Natural killer cell (primary cell): ENCODE measurements at regions not wholly inside any gene's neighbourhood (a gene's known extent, or its start where the extent isn't known, plus 50 kb on each side); places are given as distances from the start of the nearest gene placed in this dataset.

Source experiments
- ATAC-seq, 3 donors: fragments of 150-1000 bp in 2 of 3; fragments of 200-7000 bp in 1 of 3; cut with Tn5 transposase; 1 replicate in 1 of 3; 2 replicates in 2 of 3; pipeline ENCODE4 v1.10.0; 2021; ENCODE audit warnings: mild to moderate bottlenecking in 2 of 3, moderate library complexity in 2 of 3
- DNase-seq, 2 donors: peaks; one replicate each; pipeline versions ENCODE4 v3.0.0 to v3.0.0-alpha.2; 2013 to 2021; ENCODE audit warnings: mixed read lengths in 1 of 2
- H3K27ac ChIP-seq: one replicate; pipeline ENCODE4 v1.5.1; 2013; ENCODE audit warnings: mild to moderate bottlenecking, low read length
- H3K27me3 ChIP-seq: one replicate; pipeline ENCODE4 v1.6.1; 2013; ENCODE audit warnings: low read length; ENCODE audit not compliant: control insufficient read depth, insufficient read depth
- H3K36me3 ChIP-seq: one replicate; pipeline ENCODE4 v1.6.1; 2013; ENCODE audit warnings: low read length; ENCODE audit not compliant: control insufficient read depth, insufficient read depth
- H3K4me1 ChIP-seq: one replicate; pipeline ENCODE4 v1.6.1; 2013; ENCODE audit warnings: low read length; ENCODE audit not compliant: control insufficient read depth, insufficient read depth
- H3K4me3 ChIP-seq: one replicate; pipeline ENCODE4 v1.5.1; 2013; ENCODE audit warnings: low read length
- H3K9me3 ChIP-seq: one replicate; pipeline ENCODE4 v1.6.1; 2013; ENCODE audit warnings: low read length; ENCODE audit not compliant: control insufficient read depth, insufficient read depth
- H3K27ac Mint-ChIP-seq, 2 donors: one replicate each; pipeline ENCODE4 v1.8.0; 2022; ENCODE audit warnings: mild to moderate bottlenecking in 2 of 2, mixed read lengths in 2 of 2, moderate library complexity in 1 of 2
- H3K27me3 Mint-ChIP-seq, 2 donors: one replicate each; pipeline ENCODE4 v1.8.0; 2022; ENCODE audit warnings: low read depth in 2 of 2, mixed read lengths in 2 of 2
- H3K36me3 Mint-ChIP-seq: one replicate; pipeline ENCODE4 v1.8.0; 2022; ENCODE audit warnings: mixed read lengths
- H3K4me1 Mint-ChIP-seq, 2 donors: one replicate each; pipeline ENCODE4 v1.8.0; 2022; ENCODE audit warnings: mixed read lengths in 2 of 2
- H3K4me3 Mint-ChIP-seq: one replicate; pipeline ENCODE4 v1.8.0; 2022; ENCODE audit warnings: mild to moderate bottlenecking, moderate library complexity, mixed read lengths
- H3K9me3 Mint-ChIP-seq, 2 donors: one replicate each; pipeline ENCODE4 v1.8.0; 2022; ENCODE audit warnings: mixed read lengths in 2 of 2
- WGBS: methylation state at CpG from one replicate; pipeline ENCODE4 v1.1.7; 2013; ENCODE audit warnings: missing lambda C conversion rate; ENCODE audit not compliant: insufficient coverage; 5-methylcytosine and 5-hydroxymethylcytosine counted together
- intact Hi-C: fragments of 100-400 bp; cut with micrococcal nuclease; formaldehyde crosslinking; loops from one replicate; pipeline ENCODE4 v1.14.2; 2022
- TF ChIP-seq, protein P1 (sequence below): fragments of 200-600 bp; IDR thresholded peaks from one replicate; pipeline ENCODE4 v1.8.0; 2022; ENCODE audit warnings: antibody characterized with exemption

DNA sequence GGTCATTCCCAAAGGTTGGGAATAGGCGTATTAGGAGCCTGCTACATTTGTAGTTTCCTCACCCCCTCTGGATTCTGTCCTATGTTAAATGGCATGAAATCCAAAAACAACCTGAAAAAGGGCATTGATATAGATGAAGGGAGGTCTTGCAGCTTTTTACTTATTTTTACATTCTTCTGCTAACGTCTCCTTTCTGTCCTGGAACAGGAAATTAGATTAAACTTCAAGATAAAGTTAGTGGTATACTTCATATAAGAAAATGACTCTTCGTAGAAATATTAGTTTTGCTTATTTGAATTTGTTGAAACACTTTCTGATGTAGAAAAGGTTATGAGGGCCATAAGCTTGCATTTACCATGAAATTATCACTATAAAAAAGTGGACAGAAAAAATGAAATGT is 694.5 kb downstream of the ADCYAP1 start:
- TF ChIP-seq, protein P1, sequence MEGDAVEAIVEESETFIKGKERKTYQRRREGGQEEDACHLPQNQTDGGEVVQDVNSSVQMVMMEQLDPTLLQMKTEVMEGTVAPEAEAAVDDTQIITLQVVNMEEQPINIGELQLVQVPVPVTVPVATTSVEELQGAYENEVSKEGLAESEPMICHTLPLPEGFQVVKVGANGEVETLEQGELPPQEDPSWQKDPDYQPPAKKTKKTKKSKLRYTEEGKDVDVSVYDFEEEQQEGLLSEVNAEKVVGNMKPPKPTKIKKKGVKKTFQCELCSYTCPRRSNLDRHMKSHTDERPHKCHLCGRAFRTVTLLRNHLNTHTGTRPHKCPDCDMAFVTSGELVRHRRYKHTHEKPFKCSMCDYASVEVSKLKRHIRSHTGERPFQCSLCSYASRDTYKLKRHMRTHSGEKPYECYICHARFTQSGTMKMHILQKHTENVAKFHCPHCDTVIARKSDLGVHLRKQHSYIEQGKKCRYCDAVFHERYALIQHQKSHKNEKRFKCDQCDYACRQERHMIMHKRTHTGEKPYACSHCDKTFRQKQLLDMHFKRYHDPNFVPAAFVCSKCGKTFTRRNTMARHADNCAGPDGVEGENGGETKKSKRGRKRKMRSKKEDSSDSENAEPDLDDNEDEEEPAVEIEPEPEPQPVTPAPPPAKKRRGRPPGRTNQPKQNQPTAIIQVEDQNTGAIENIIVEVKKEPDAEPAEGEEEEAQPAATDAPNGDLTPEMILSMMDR = no peak
- no peaks in the 10 kb centered on the region for H3K4me1 Mint-ChIP-seq
- Histone ChIP-seq H3K27ac (no peak overlapping the region), H3K9me3 (no peaks in the 10 kb centered on the region), H3K4me1 (no peaks in the 10 kb centered on the region), H3K36me3 (no peaks in the 10 kb centered on the region), H3K27me3 (no peaks in the 10 kb centered on the region), H3K4me3 (no peak overlapping the region)
- ATAC-seq = no peak
- DNase-seq = no peak
- H3K36me3 Mint-ChIP-seq = no peaks in the 10 kb centered on the region
- peaks cover 4% of the 10 kb centered on the region in 2 donors for H3K9me3 Mint-ChIP-seq
- WGBS = 38% methylated on average over 1 of the region's 3 CpGs
- no peaks in the 10 kb centered on the region for H3K27me3 Mint-ChIP-seq
- H3K4me3 Mint-ChIP-seq = no peak overlapping the region
- intact Hi-C loops = no loop called here
- H3K27ac Mint-ChIP-seq = no peak overlapping the region

DNA sequence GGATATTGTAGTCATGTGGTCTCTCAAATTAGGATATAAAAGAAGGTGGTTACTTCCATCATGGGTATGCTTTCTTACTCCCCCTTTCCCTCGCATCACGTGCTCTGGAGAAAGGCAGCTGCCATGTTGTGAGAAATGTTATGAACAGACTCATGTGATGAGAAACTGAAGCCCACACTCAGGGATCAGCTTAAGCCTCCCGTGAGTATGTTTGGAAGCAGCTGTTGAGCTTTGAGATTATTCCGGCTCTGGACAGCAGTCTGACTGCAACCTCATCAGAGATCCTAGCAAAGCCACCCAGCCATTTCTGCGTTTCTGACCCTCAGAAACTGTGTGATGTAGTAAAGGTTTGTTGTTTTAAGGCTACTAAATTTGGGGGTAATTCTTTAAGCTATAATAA is 700.1 kb downstream of the ADCYAP1 start:
- Mint-ChIP-seq H3K36me3 (no peaks in the 10 kb centered on the region), H3K27ac (no peak overlapping the region), H3K9me3 (peaks cover 4 to 7% of the 10 kb centered on the region in 2 donors), H3K27me3 (no peaks in the 10 kb centered on the region), H3K4me3 (no peak overlapping the region), H3K4me1 (no peaks in the 10 kb centered on the region)
- Histone ChIP-seq H3K4me1 (no peaks in the 10 kb centered on the region), H3K36me3 (no peaks in the 10 kb centered on the region), H3K27me3 (no peaks in the 10 kb centered on the region), H3K9me3 (no peaks in the 10 kb centered on the region), H3K4me3 (no peak overlapping the region), H3K27ac (no peak overlapping the region)
- TF ChIP-seq, protein P1 = no peak
- WGBS = 93% methylated on average over 3 of the region's 5 CpGs
- ATAC-seq (no peak), DNase-seq (no peak)
- intact Hi-C loops = no loop called here

DNA sequence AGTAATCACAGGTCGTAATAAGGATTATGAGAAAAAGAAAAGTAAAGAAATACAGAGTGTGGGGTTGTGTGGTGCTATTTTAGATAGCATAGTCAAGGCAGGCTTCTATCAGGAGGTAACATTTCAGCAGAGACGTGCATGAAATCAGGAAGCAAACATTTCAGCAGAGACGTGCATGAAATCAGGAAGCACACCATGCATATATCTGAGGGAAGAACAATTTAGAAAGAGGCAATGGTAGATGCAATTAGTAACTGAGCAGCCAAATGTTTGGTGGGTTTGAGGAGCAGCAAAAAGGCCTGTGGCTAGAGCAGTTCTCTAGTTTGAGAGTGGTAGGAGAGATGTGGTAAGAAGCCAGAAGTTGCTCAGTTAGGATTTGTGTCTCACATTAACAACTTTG is 713.7 kb downstream of the ADCYAP1 start:
- TF ChIP-seq, protein P1 = no peak
- no peaks in the 10 kb centered on the region for H3K9me3 ChIP-seq
- no peaks in the 10 kb centered on the region for H3K27me3 Mint-ChIP-seq
- ATAC-seq (no peak), DNase-seq (no peak)
- no peaks in the 10 kb centered on the region for H3K36me3 ChIP-seq
- 47% methylated on average over 3 of the region's 3 CpGs for WGBS
- H3K4me1 Mint-ChIP-seq = no peaks in the 10 kb centered on the region
- no peaks in the 10 kb centered on the region for H3K27me3 ChIP-seq
- no peak overlapping the region for H3K4me3 ChIP-seq
- no peaks in the 10 kb centered on the region for H3K36me3 Mint-ChIP-seq
- H3K9me3 Mint-ChIP-seq = peaks cover 2 to 12% of the 10 kb centered on the region in 2 donors
- intact Hi-C loops = no loop called here
- no peak overlapping the region for H3K27ac ChIP-seq
- no peak overlapping the region for H3K27ac Mint-ChIP-seq
- no peak overlapping the region for H3K4me3 Mint-ChIP-seq
- H3K4me1 ChIP-seq = no peaks in the 10 kb centered on the region

DNA sequence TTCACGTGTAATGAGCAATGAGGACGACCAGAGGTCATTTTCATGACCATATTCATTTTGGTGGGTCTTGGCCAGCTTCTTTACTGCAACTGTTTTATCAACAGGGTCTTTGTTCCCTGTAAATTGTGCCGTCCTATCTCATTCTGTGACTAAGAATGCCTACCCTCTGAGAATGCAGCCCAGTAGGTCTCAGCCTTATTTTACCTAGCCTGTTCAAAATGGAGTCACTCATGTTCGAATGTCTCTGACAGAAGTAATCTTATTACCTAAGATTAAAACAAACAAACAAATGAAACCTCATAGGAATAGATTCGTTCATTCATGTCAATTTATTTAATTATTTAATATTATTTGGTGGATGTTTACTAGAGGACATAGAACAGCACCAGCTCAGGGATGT is 714.8 kb downstream of the ADCYAP1 start:
- DNase-seq = no peak
- Histone ChIP-seq H3K4me1 (no peaks in the 10 kb centered on the region), H3K4me3 (no peak overlapping the region), H3K36me3 (no peaks in the 10 kb centered on the region), H3K27me3 (no peaks in the 10 kb centered on the region), H3K27ac (no peak overlapping the region), H3K9me3 (no peaks in the 10 kb centered on the region)
- H3K27ac Mint-ChIP-seq = no peak overlapping the region
- no peak overlapping the region for H3K4me3 Mint-ChIP-seq
- no peaks in the 10 kb centered on the region for H3K27me3 Mint-ChIP-seq
- H3K36me3 Mint-ChIP-seq = no peaks in the 10 kb centered on the region
- intact Hi-C loops = no loop called here
- TF ChIP-seq, protein P1 = no peak
- no peak for ATAC-seq
- H3K9me3 Mint-ChIP-seq = peaks cover 2 to 12% of the 10 kb centered on the region in 2 donors
- 68% methylated on average over 4 of the region's 5 CpGs for WGBS
- H3K4me1 Mint-ChIP-seq = no peaks in the 10 kb centered on the region
